Fibroblast of mammary gland (primary cell): ENCODE measurements at regions not wholly inside any gene's neighbourhood (a gene's known extent, or its start where the extent isn't known, plus 50 kb on each side); places are given as distances from the start of the nearest gene placed in this dataset.

Source experiments
- DNase-seq: peaks from one replicate; pipeline ENCODE4 v3.0.0-alpha.2; 2010; ENCODE audit warnings: low read depth
- H3K4me3 ChIP-seq: 2 replicates; pipeline ENCODE4 v1.5.1; 2011; ENCODE audit warnings: low read depth, mild to moderate bottlenecking, low read length, moderate library complexity; ENCODE audit not compliant: control insufficient read depth
- CTCF ChIP-seq: conservative IDR thresholded peaks from 2 replicates; pipeline ENCODE4 v1.5.1; 2011; ENCODE audit warnings: low read depth, low read length, inconsistent platforms; ENCODE audit not compliant: control insufficient read depth, insufficient read depth

- TF ChIP-seq CTCF: no peak
- H3K4me3 ChIP-seq: no peak overlapping the region
These were observed 89.7 kb upstream of the ESRRG start for GRCh38 chr1:216812966-216813365.

DNA sequence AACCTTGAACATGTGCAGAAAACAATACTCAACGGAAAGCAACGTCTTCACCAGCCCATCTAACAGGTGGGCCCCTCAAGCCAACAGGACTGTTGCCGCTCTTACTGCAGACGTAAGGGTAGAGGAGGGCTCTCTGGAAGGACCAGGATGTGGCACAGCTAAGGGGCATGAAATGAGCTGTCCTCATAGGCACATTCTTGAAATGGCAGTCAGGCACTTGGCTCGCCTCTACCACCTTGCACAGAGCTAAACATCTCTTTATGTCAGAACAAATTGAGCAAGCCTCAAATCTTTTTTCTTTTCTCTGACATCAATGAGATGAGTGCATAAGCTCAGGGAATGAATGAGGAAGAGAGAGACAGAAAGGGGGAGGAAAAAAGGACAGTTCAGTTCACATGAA, 86.4 kb upstream of the ESRRG start:
- no peak for DNase-seq
- TF ChIP-seq CTCF: no peak
- H3K4me3 ChIP-seq: no peak overlapping the region

More at GRCh38 chr1:216812966-216813365, 89.7 kb upstream of the ESRRG start:
- no peak for DNase-seq

- no peak overlapping the region for H3K4me3 ChIP-seq
- DNase-seq: no peak
- TF ChIP-seq CTCF: no peak
These were observed 84.5 kb upstream of the ESRRG start for GRCh38 chr1:216807696-216808095.

DNA sequence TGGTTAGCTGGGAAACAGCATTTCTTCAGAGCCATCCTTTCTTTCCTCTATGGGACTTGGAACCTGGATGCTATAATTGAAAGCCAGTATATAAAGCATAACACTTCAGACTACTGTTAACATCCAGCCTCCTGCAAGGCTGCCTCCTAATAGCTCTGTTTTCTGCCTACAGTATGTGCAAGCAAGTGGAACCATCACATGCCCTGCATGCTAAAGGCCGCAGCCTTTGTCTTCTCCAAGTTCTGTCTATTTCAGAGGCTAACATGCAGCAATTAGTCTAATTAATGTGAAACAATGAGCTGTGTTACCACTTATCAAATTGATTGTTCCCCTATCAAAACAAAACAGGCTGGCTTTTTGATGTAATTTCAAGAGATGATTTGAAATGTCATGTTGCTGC, 82.7 kb upstream of the ESRRG start:
- DNase-seq: no peak
- no peak overlapping the region for H3K4me3 ChIP-seq
- TF ChIP-seq CTCF: no peak

GRCh38 chr1:216805233-216805632, 82.0 kb upstream of the ESRRG start:
- TF ChIP-seq CTCF: no peak
- no peak overlapping the region for H3K4me3 ChIP-seq
- DNase-seq: no peak

DNA sequence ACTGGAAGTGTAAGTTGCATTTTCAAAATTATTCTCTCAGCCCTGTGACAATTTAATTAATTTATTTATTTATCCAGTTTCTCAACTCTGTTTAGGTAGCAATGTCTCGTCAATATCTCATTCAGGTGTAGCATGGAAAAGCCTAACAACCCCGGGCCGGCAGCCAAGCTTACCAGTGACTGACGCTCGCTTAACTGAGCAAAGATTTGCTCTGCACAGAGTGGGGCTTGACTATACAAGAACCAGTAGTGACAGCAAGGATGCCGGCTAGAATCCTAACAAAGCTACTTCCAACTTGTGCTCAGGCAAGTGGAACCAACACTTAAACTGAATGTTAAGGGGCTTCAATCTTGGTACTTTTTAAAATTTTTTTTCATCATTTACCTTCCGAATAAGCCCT, 80.9 kb upstream of the ESRRG start:
- H3K4me3 ChIP-seq: no peak overlapping the region
- TF ChIP-seq CTCF: no peak
- DNase-seq: no peak

GRCh38 chr1:216794586-216794985, 71.4 kb upstream of the ESRRG start:
- TF ChIP-seq CTCF: no peak
- DNase-seq: no peak
- no peak overlapping the region for H3K4me3 ChIP-seq
